ENCODE measurements at regions not wholly inside any gene's neighbourhood (a gene's known extent, or its start where the extent isn't known, plus 50 kb on each side); places are given as distances from the start of the nearest gene placed in this dataset.
"Not testable (repeated sequence)": the region's sequence is repeated elsewhere in the genome, so short reads cannot be mapped to it uniquely, and the experiment has no call there.

DNA sequence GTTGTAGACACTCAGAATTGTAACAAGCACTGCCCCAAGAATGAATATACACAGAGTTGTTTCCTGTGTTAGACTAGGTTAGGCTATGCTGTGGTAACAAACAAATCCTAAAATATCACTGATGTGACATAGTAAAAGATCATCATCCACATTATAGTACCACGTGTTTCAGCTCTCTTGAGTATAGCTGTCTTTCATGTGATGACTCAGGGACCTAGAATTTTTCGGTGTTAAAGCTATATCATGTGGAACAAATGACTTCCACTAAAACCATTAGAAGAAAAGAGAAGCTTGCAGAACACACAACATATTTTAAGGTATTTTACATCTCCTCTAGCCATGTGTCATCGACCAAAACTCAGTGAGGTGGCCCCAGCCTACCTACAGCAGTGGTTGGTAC is 307.9 kb upstream of the RBMS3 start:
- DNase-seq, result no peak

DNA sequence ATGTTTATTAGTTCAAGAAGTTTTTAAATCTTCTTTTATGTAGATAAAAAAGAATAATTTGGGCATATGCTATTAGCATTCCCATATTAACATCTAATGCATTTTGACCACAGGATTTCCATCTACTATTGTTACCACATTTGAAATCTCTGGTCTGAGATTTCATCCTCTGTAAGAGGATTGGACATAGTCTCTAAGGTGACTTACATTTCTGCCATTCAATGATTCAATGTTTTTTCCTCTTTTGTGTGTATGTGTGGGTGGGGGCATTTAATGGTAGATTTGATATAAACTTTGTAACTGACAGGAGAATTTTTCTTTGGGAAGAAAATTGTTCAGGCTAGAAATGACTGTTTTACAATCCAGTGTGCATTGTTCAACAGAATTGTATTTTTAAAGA is 307.3 kb upstream of the RBMS3 start:
- no peak for DNase-seq

DNA sequence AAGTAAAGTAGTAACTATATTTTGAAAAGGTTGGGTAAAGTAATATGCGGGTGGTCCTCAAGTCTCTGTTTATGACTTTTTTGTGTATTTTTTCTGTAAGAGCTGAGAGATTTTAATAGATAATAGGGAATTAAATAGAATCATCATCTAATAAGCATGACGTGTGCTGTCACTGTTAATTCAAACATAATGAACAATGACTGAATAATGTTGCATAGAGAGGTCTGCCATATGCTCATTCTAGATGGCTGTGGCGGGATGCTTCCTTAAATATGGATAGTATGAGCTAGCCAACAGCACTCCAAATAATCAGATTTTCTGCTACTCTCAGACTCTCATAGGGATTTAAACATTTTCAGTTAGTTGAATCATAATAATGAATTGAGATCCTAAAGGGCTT is 302.8 kb upstream of the RBMS3 start:
- DNase-seq, result no peak

DNA sequence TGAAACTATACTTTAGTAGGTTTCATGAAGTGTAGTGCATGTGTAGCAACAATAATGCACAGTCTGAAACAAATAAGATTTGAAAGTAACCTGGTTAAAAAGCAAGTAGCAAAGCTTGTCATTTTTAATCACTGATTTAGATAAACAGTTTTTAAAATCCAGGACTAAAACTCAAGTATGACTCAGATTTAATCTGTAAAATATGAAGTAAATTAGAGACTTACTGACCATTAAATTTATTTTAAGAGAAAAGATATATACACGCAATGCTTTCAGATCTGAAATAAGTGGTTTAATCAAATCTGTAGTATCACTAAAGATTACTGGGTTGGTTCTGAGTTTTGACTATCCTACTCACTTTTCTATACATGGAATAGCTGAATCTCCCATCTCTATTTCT is 300.7 kb upstream of the RBMS3 start:
- DNase-seq, result no peak

DNA sequence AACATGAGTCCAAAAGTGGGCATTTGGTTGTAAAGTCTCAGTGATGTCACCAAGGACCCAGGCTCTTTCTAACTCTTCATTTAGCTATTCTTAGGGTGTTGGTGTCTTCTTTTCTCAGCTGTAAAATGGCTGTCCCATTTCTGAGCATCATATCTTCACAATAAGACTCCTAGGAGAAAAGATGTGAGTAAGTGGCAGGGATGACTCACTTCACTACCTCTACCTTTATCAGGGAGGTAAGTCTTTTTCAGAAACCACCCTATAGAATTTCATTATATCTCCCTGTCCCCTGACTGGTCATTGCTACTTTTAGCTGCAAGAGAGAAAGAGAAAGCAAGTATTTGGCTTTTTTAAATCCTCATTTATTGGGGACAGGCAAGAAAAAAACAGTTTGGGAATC is 300.2 kb upstream of the RBMS3 start:
- no peak for DNase-seq

DNA sequence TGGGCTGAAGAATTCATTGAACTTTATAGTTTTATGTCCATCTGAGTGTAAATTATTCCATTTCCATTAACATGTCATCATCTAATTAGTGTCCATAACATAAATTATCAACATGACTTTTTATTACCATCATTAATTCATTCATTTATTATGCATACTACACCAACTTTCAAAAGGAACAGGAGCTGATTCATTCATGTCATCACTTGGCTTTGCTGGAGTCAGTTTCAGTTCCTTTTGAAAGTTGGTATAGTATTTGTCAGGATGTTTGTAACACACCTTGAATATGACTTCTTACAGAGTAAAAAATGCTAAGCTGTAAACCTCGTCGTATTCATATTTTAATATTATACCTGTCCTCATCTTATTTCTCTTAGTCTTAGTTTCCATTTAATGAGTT is 298.0 kb upstream of the RBMS3 start:
- no peak for DNase-seq

DNA sequence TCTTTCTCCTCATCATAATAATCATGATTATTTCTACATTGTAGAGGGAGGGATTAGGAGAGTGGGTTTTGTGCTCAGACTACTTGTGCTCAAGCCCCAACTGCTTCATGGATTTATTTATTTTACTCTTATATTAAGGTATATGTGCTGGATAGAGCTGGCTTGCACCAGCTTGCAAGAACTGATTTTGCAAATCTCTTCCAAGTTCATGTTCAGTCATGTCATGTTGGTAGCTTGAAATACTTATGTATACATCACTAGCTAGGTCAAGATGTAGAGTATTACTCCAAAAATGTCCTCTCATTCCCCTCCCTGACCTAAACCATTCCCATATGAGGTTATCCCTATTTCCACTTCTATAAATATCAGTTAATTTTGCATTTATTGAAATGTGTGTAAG is 293.9 kb upstream of the RBMS3 start:
- DNase-seq, result no peak

DNA sequence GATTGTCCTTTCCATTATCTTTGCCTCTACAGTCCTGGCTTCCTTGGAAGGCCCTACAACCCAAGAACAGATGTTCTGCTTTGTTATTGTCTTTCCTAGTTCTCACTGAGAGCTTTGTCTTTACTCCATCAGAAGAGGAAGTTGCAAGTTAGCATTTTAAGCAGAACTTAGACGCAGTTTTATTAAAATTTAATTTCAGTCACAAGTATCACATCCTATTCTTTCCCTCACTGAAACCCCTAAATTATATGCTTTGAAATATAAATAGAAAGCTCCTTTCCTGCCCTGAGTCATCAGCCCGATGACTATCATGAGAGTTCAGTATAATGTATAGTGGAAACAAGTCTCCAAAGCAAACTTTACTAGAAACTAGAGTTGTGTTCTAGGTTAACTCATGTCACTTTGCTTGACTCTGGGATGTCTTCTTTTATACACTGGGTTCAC is 291.2 kb upstream of the RBMS3 start:
- DNase-seq, result no peak

DNA sequence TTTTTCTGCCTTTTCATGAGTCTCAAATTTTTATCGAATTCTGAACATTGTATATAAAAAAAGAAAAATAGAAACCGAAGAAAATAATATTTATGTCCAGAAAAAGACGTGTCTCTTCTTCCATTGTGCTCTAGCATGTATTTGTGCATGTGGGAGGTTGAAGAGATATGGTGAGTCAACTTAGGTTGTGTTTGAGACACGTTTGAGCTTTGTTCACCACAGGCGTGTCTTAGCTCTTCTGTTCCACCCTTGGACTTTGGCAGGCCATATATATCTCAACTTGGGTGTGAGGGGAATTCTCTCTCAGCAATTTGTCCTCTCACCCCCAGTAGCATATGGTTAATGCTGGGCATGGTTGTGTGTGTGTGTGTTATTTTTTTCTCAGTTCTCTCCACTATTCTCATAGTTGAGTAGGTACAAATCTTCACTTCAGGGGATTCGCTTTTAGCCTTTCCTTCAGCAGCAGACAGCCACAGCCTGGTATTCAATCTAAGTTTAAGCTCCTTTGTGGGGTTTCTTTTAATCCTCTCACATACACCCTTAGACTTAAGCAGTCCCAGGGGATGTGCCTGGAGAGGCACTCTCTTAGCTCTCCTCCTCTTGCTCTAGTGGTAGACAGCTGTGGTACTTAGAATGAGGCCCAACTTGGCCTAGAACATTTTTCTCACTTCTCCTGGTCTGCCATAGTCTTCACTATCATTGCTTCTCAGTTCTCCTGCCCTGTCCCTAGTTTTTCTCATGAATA is 286.5 kb upstream of the RBMS3 start:
- peak; percentile 90 for DNase-seq

- no peak for DNase-seq
Measured at GRCh38 chr3:29004885-29005599, 275.8 kb upstream of the RBMS3 start.

- no peak for DNase-seq
Measured at GRCh38 chr3:29005862-29006261, 275.0 kb upstream of the RBMS3 start.

GRCh38 chr3:29011441-29011840 is 269.4 kb upstream of the RBMS3 start:
- DNase-seq, result no peak

GRCh38 chr3:29011966-29012365 is 268.9 kb upstream of the RBMS3 start:
- DNase-seq, result no peak

DNA sequence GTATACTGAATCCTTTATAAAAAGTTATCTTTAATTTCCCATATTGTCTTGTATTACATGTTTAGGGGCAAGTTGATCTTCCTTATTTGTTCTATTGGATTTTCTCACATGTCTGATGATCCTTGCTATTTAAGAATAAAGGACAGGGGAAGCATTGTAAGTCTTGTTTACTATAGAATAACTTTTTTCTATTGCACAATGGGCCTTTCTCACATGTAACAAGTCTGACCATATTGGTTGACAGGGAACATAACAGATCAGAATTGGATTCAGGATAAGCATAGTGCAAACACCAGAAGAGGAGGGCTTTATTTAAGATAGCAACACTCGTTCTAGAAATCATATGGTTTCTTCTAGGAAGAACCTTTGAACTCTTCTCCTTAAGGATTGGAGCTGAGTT is 257.9 kb upstream of the RBMS3 start:
- no peak for DNase-seq

GRCh38 chr3:29026286-29026685 is 254.6 kb upstream of the RBMS3 start:
- no peak for DNase-seq

GRCh38 chr3:29026959-29027358 is 253.9 kb upstream of the RBMS3 start:
- DNase-seq, result no peak

DNA sequence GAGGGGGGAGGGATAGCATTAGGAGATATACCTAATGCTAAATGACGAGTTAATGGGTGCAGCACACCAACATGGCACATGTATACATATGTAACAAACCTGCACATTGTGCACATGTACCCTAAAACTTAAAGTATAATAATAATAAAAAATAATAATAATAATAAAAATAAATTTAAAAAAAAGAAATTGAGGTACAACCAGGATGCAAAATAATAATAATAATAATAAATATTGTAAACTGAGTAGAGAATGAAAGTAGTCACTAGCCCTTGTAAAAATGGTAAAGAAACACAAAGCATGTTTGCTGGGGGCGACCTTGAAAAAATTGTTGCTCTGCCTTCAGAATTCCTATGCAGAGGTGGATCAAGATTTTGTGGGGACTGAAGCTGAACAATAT is 249.7 kb upstream of the RBMS3 start:
- not testable (repeated sequence) for DNase-seq

DNA sequence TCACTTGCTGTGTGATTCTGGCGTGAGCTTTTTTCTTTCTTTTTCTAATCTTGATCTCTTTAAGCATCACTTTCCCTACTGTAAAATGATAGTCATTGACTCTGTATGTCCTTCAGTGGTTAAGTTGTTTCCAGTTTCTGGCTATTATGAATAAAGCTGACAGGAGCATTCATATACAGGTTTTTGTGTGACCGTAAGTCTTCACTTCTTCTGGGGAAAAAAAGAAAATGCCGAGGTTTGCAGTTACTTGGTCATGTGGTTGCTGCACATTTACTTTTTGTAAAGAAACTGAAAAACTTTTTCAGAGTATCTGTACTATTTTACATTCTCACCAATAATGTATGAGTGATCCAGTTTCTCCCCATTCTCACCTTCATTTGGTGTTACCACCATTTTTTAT is 247.4 kb upstream of the RBMS3 start:
- DNase-seq, result no peak

GRCh38 chr3:29050155-29050554 is 230.7 kb upstream of the RBMS3 start:
- no peak for DNase-seq

GRCh38 chr3:29057326-29057725 is 223.5 kb upstream of the RBMS3 start:
- no peak for DNase-seq

GRCh38 chr3:29064085-29064484 is 216.8 kb upstream of the RBMS3 start:
- DNase-seq, result no peak

DNA sequence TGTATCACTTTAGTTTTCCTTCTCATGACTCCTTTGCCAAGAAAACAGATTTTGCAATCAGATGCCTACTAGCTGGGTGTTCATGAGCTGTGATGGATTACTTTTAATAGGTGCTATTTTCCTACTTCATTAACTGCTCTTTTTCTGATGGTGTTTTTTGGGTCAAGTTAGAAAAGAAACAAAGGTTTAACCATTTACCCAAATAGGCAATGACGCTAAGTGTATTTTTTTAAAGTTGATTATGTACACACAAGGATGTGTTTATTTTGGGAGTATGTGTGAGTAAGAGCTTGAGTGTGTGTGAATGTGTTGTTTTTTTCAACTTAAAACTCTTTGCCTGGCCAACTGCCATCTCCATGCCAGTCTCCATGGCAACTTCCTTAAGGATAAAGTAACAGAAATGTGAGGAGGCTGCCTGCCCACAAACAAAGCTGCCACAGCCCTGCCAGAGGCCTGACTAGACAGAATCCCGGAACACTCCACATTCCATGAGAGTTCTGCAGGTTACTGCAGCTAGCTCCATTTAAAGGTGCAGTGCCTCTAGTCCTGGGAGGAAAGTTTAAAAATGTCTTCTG is 215.6 kb upstream of the RBMS3 start:
- DNase-seq, result peak; percentile 9

DNA sequence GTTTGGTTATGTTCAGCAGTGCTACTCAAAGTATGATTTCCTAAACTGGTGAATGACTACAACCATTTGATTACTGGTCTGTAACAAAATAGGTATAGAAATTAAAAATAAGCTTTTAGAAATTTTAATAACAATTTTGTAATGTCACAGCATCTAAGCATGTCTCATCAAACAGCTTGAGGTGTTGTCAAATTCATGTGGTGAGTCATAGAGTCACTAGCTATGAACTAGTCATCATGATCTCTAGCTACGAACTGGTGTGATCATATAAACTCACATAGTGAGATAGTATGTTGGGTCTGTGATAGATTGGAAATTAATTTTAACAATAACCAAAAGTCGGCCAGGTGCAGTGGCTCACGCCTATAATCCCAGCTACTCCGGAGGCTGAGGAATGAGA is 213.9 kb upstream of the RBMS3 start:
- DNase-seq, result no peak

DNA sequence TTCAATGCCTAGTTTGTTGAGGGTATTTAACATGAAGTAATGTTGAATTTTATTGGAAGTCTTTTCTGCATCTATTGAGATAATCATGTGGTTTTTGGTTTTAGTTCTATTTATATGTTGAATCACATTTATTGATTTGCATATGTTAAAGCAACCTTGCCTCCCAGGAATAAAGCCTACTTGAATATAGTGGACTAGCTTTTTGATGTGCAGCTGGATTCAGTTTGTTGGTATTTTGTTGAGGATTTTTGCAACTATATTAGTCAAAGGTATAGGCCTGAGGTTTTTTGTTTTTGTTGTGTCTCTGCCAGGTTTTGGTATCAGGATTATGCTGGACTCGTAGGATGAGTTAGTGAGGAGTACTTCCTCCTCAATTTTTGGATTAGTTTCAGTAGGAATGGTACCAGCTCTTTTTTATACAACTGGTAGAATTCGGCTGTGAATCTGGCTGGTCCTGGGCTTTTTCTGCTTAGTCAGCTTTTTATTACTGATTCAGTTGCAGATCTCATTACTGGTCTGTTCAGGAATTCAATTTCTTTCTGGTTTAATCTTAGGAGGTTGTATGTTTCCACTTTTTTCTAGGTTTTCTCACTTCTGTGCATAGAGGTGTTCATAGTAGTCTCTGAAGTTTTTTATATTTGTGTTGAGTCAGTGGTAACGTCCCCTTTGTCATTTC is 209.8 kb upstream of the RBMS3 start:
- no peak for DNase-seq

All from NCI-H82 (cell line).